Common myeloid progenitor, CD34-positive (primary cell): ENCODE measurements at regions not wholly inside any gene's neighbourhood (a gene's known extent, or its start where the extent isn't known, plus 50 kb on each side); places are given as distances from the start of the nearest gene placed in this dataset.

Source experiments
- CTCF ChIA-PET: fragments of 350-600 bp; sonication (Branson Sonifier 250); formaldehyde crosslinking; loops from one replicate; lab custom pipeline; 2021; ENCODE audit warnings: antibody characterized with exemption; lab: Charles Lee
- POLR2A ChIA-PET: fragments of 350-600 bp; sonication (Branson Sonifier 250); formaldehyde crosslinking; loops from one replicate; lab custom pipeline; 2021; ENCODE audit warnings: antibody characterized with exemption; lab: Charles Lee
- DNase-seq, 3 donors: peaks; one replicate each; pipeline versions ENCODE4 v3.0.0 to v3.0.0-alpha.2; 2013
- H3K27ac ChIP-seq, 2 experiments: 1 replicate in 1 of 2; 2 replicates in 1 of 2; pipeline ENCODE4 v1.7.0; 2013; ENCODE audit warnings: inconsistent platforms in 2 of 2, low read length in 2 of 2, mild to moderate bottlenecking in 2 of 2, low read depth in 1 of 2, moderate library complexity in 1 of 2; ENCODE audit not compliant: severe bottlenecking in 2 of 2, insufficient read depth in 1 of 2, poor library complexity in 1 of 2
- H3K27me3 ChIP-seq, 5 experiments: replicated peaks in 2 of 5; 1 replicate in 3 of 5; 2 replicates in 2 of 5; pipeline versions ENCODE4 v1.6.1 to v1.7.0; 2013; ENCODE audit warnings: low read length in 4 of 5, mild to moderate bottlenecking in 2 of 5, moderate library complexity in 2 of 5, inconsistent platforms in 1 of 5; ENCODE audit not compliant: insufficient read depth in 5 of 5, control insufficient read depth in 4 of 5
- H3K36me3 ChIP-seq, 4 experiments: 1 replicate in 2 of 4; 2 replicates in 2 of 4; pipeline versions ENCODE4 v1.6.1 to v1.7.0; 2013; ENCODE audit warnings: low read length in 3 of 4, control low read depth in 1 of 4, mild to moderate bottlenecking in 1 of 4; ENCODE audit not compliant: control insufficient read depth in 4 of 4, insufficient read depth in 4 of 4
- H3K4me1 ChIP-seq, 4 experiments: 1 replicate in 3 of 4; 2 replicates in 1 of 4; pipeline versions ENCODE4 v1.6.1 to v1.7.1; 2013; ENCODE audit warnings: low read length in 3 of 4, mild to moderate bottlenecking in 3 of 4, control low read depth in 1 of 4, inconsistent platforms in 1 of 4, moderate library complexity in 1 of 4; ENCODE audit not compliant: control insufficient read depth in 4 of 4, insufficient read depth in 4 of 4; ENCODE audit errors: control extremely low read depth in 1 of 4
- H3K4me3 ChIP-seq, 7 experiments: 1 replicate in 4 of 7; 2 replicates in 3 of 7; pipeline versions ENCODE4 v1.5.1 to v1.7.0; 2013; ENCODE audit warnings: mild to moderate bottlenecking in 7 of 7, low read length in 6 of 7, moderate library complexity in 6 of 7, inconsistent platforms in 2 of 7, low read depth in 2 of 7, control low read depth in 1 of 7; ENCODE audit not compliant: insufficient read depth in 4 of 7, control insufficient read depth in 1 of 7; ENCODE audit errors: extremely low read depth in 1 of 7
- H3K9me3 ChIP-seq, 5 experiments: 1 replicate in 4 of 5; 2 replicates in 1 of 5; pipeline versions ENCODE4 v1.6.1 to v1.7.1; 2013; ENCODE audit warnings: low read length in 4 of 5, mild to moderate bottlenecking in 2 of 5, inconsistent platforms in 1 of 5, low read depth in 1 of 5, moderate library complexity in 1 of 5; ENCODE audit not compliant: control insufficient read depth in 4 of 5, insufficient read depth in 2 of 5; ENCODE audit errors: control extremely low read depth in 1 of 5
- WGBS: methylation state at CpG from one replicate; pipeline ENCODE4 v1.1.5; 2013; ENCODE audit not compliant: insufficient coverage; 5-methylcytosine and 5-hydroxymethylcytosine counted together

GRCh38 chr5:4893063-4893744 is 246.9 kb upstream of the ADAMTS16 start:
- no peaks in the 10 kb centered on the region for H3K36me3 ChIP-seq
- H3K27me3 ChIP-seq: no peaks in the 10 kb centered on the region
- WGBS: 91% methylated on average over 8 of the region's 9 CpGs
- no peaks in the 10 kb centered on the region for H3K9me3 ChIP-seq
- H3K4me1 ChIP-seq: no peaks in the 10 kb centered on the region
- no peak for DNase-seq
- ChIA-PET POLR2A (no interaction called here), CTCF (interaction anchor here (1.6 kb wide), 1 partner anchor 14 kb away, joined by 3 read pairs; no protein-coding TSS in a partner anchor)
- H3K27ac ChIP-seq: no peak overlapping the region
- no peak overlapping the region for H3K4me3 ChIP-seq

DNA sequence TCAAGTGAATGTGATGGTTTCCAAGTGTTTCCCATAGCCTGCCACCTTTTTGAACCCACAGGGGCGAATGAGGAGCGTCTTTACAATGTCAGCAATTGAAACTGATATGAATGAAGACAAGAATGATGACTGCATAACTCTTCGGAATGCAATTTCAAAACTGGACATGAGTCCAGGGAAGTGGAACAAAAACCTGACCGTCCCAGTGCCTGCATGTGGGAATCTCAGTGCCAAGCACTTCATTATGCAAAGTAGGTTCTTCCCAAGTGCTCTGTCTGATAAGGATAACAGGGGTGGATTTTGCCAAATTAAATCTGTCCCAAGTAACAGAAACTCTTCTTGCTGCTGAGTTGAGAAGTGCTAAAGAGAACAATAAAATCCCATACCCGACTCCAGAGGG is 243.8 kb upstream of the ADAMTS16 start:
- no peaks in the 10 kb centered on the region for H3K36me3 ChIP-seq
- H3K27ac ChIP-seq: no peak overlapping the region
- POLR2A ChIA-PET: no interaction called here
- DNase-seq: no peak
- WGBS: 98% methylated on average over 5 of the region's 5 CpGs
- H3K9me3 ChIP-seq: no peaks in the 10 kb centered on the region
- H3K27me3 ChIP-seq: no peaks in the 10 kb centered on the region
- no peaks in the 10 kb centered on the region for H3K4me1 ChIP-seq
- H3K4me3 ChIP-seq: no peak overlapping the region
- CTCF ChIA-PET: no interaction called here

- ChIA-PET POLR2A (no interaction called here), CTCF (no interaction called here)
- Histone ChIP-seq H3K27me3 (peaks cover 0 to 2% (median 0%) of the 10 kb centered on the region in 5 experiments), H3K36me3 (no peaks in the 10 kb centered on the region), H3K4me1 (no peaks in the 10 kb centered on the region), H3K9me3 (no peaks in the 10 kb centered on the region), H3K4me3 (no peak overlapping the region), H3K27ac (no peak overlapping the region)
- 97% methylated on average over 15 of the region's 15 CpGs for whole genome bisulfite sequencing
- DNase-seq: no peak
These were observed 238.8 kb upstream of the ADAMTS16 start for GRCh38 chr5:4901305-4901811.

DNA sequence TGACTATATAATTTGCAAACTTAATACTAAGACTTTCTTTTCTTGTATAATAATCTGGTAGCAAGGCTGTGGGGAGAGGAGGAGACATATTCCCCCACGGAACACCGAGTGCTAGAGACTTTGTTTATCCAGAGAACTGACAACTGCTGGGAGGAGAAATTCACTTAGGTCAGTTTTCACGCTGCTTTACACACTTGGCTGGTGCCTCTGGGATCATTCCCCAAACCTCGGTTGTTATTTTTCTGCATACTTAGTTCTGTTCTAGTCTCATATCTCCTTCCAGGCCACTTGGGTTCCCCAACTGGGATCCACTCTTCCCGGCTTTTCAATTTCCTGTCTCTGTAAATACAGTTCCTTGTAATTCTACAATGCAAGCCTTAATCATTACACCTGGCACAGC is 238.2 kb upstream of the ADAMTS16 start:
- 94% methylated on average over 5 of the region's 5 CpGs for WGBS
- Histone ChIP-seq H3K36me3 (no peaks in the 10 kb centered on the region), H3K27ac (no peak overlapping the region), H3K4me3 (no peak overlapping the region), H3K4me1 (no peaks in the 10 kb centered on the region), H3K27me3 (peaks cover 0 to 2% (median 0%) of the 10 kb centered on the region in 5 experiments), H3K9me3 (no peaks in the 10 kb centered on the region)
- ChIA-PET POLR2A (no interaction called here), CTCF (no interaction called here)
- no peak for DNase-seq

GRCh38 chr5:4905674-4906520 is 234.2 kb upstream of the ADAMTS16 start:
- Histone ChIP-seq H3K4me3 (no peak overlapping the region), H3K9me3 (no peaks in the 10 kb centered on the region), H3K36me3 (no peaks in the 10 kb centered on the region), H3K27me3 (peaks cover 0 to 2% (median 0%) of the 10 kb centered on the region in 5 experiments), H3K27ac (no peak overlapping the region), H3K4me1 (no peaks in the 10 kb centered on the region)
- ChIA-PET CTCF (no interaction called here), POLR2A (no interaction called here)
- 96% methylated on average over 15 of the region's 19 CpGs for WGBS
- DNase-seq: no peak

DNA sequence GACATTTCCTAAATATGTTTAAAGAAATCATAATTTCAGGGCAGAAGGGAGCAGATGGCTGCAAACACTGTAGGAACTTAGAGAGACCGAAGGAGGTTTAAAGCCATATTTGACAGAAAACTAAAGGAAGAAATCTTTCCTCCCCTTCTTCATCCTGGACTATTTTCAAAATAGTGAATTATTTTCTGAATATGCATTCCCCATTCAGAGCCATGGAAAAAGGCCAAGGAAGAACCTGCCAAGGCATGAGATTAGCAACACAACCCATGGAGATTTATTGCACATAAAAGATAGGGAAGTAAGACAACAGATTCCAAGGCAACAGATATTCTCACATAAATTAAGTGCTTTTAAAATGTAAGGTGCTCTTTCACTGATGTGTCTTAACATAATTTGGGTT is 233.3 kb upstream of the ADAMTS16 start:
- Histone ChIP-seq H3K4me3 (no peak overlapping the region), H3K36me3 (no peaks in the 10 kb centered on the region), H3K4me1 (no peaks in the 10 kb centered on the region), H3K9me3 (no peaks in the 10 kb centered on the region), H3K27me3 (peaks cover 0 to 2% (median 0%) of the 10 kb centered on the region in 5 experiments), H3K27ac (no peak overlapping the region)
- WGBS: no CpG with 5 or more reads among the region's 1 CpG
- CTCF ChIA-PET: no interaction called here
- POLR2A ChIA-PET: no interaction called here
- DNase-seq: no peak

GRCh38 chr5:4907571-4907970 is 232.6 kb upstream of the ADAMTS16 start:
- 94% methylated on average over 3 of the region's 3 CpGs for WGBS
- Histone ChIP-seq H3K27me3 (peaks cover 0 to 2% (median 0%) of the 10 kb centered on the region in 5 experiments), H3K27ac (no peak overlapping the region), H3K4me1 (no peaks in the 10 kb centered on the region), H3K9me3 (no peaks in the 10 kb centered on the region), H3K4me3 (no peak overlapping the region), H3K36me3 (no peaks in the 10 kb centered on the region)
- DNase-seq: no peak
- CTCF ChIA-PET: no interaction called here
- POLR2A ChIA-PET: no interaction called here
